HG03565 (cell line): ENCODE measurements at regions not wholly inside any gene's neighbourhood (a gene's known extent, or its start where the extent isn't known, plus 50 kb on each side); places are given as distances from the start of the nearest gene placed in this dataset.
A peak's percentile ranks its signal among the peaks of the same experiment; 100 is the strongest.

Experiments
- ATAC-seq: cut with Tn5 transposase; IDR thresholded peaks from one replicate; pipeline ENCODE4 v1.9.1; 2021; ENCODE audit warnings: mild to moderate bottlenecking, moderate library complexity; ENCODE audit not compliant: unreplicated experiment

GRCh38 chr3:3633761-3634160, 165.5 kb upstream of the LRRN1 start:
- ATAC-seq = no peak

- no peak for ATAC-seq
These were observed 166.8 kb upstream of the LRRN1 start for GRCh38 chr3:3632449-3632848.

- ATAC-seq = no peak
These were observed 168.1 kb upstream of the LRRN1 start for GRCh38 chr3:3631114-3631513.

GRCh38 chr3:3629911-3630310, 169.3 kb upstream of the LRRN1 start:
- ATAC-seq = no peak

- ATAC-seq = peak; percentile 60
These were observed 170.4 kb upstream of the LRRN1 start for GRCh38 chr3:3628676-3629328.

- ATAC-seq = no peak
These were observed 172.1 kb upstream of the LRRN1 start for GRCh38 chr3:3627114-3627513.

- ATAC-seq = no peak
These were observed 173.5 kb upstream of the LRRN1 start for GRCh38 chr3:3625544-3626271.

- no peak for ATAC-seq
These were observed 179.4 kb upstream of the LRRN1 start for GRCh38 chr3:3619815-3620214.

GRCh38 chr3:3618623-3619022, 180.6 kb upstream of the LRRN1 start:
- ATAC-seq = no peak

- ATAC-seq = no peak
These were observed 183.7 kb upstream of the LRRN1 start for GRCh38 chr3:3615533-3615932.

GRCh38 chr3:3610581-3611298, 188.5 kb upstream of the LRRN1 start:
- no peak for ATAC-seq

- ATAC-seq = no peak
These were observed 192.9 kb upstream of the LRRN1 start for GRCh38 chr3:3606321-3606720.

GRCh38 chr3:3605226-3605625, 194.0 kb upstream of the LRRN1 start:
- no peak for ATAC-seq

- no peak for ATAC-seq
These were observed 195.9 kb upstream of the LRRN1 start for GRCh38 chr3:3603351-3603750.

GRCh38 chr3:3600665-3601340, 198.4 kb upstream of the LRRN1 start:
- ATAC-seq = no peak

GRCh38 chr3:3599016-3599415, 200.2 kb upstream of the LRRN1 start:
- ATAC-seq = no peak

- no peak for ATAC-seq
These were observed 204.2 kb upstream of the LRRN1 start for GRCh38 chr3:3594986-3595385.

GRCh38 chr3:3589715-3590130, 209.5 kb upstream of the LRRN1 start:
- ATAC-seq = peak; percentile 86

- ATAC-seq = no peak
These were observed 211.6 kb upstream of the LRRN1 start for GRCh38 chr3:3587647-3587972.

- no peak for ATAC-seq
These were observed 212.2 kb upstream of the LRRN1 start for GRCh38 chr3:3586843-3587646.

GRCh38 chr3:3586336-3586735, 212.9 kb upstream of the LRRN1 start:
- ATAC-seq = no peak
